SU-DHL-6 (cell line): ENCODE measurements at regions not wholly inside any gene's neighbourhood (a gene's known extent, or its start where the extent isn't known, plus 50 kb on each side); places are given as distances from the start of the nearest gene placed in this dataset.

Source experiments
- EZH2phosphoT487 ChIP-seq: fragments of 200-600 bp; sonication (generic), shearing (Covaris generic); conservative IDR thresholded peaks from 2 replicates; pipeline ENCODE4 v1.6.1; 2018; ENCODE audit warnings: mild to moderate bottlenecking, antibody characterized with exemption, low read length, moderate library complexity, mixed read lengths
- TF ChIP-seq, protein P1 (sequence below): fragments of 200-600 bp; sonication (generic); IDR thresholded peaks from one replicate; pipeline ENCODE4 v1.5.1; 2017; ENCODE audit warnings: antibody characterized with exemption, mild to moderate bottlenecking, low read length, moderate library complexity; ENCODE audit not compliant: insufficient read depth, poor library complexity, severe bottlenecking

DNA sequence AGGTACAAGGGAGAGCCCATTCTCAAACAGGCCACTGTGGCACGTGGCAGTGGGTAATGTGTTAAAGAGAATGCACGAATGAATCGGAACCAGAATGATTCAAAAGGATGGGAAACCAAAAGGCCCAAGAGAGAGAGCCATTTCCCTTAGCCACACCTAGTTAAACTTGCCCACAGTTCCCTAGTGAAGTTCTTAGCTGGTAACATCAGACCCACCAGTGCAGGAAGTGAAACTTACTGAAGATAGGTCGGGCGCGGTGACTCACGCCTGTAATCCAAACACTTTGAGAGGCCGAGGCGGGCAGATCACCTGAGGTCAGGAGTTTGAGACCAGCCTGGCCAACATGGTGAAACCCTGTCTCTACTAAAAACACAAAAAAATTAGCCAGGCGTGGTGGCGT lies 97.1 kb downstream of the MEX3B start:
- TF ChIP-seq, protein P1, sequence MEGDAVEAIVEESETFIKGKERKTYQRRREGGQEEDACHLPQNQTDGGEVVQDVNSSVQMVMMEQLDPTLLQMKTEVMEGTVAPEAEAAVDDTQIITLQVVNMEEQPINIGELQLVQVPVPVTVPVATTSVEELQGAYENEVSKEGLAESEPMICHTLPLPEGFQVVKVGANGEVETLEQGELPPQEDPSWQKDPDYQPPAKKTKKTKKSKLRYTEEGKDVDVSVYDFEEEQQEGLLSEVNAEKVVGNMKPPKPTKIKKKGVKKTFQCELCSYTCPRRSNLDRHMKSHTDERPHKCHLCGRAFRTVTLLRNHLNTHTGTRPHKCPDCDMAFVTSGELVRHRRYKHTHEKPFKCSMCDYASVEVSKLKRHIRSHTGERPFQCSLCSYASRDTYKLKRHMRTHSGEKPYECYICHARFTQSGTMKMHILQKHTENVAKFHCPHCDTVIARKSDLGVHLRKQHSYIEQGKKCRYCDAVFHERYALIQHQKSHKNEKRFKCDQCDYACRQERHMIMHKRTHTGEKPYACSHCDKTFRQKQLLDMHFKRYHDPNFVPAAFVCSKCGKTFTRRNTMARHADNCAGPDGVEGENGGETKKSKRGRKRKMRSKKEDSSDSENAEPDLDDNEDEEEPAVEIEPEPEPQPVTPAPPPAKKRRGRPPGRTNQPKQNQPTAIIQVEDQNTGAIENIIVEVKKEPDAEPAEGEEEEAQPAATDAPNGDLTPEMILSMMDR = no peak
- no peak for TF ChIP-seq EZH2phosphoT487
